HEK293 (cell line): ENCODE measurements at regions not wholly inside any gene's neighbourhood (a gene's known extent, or its start where the extent isn't known, plus 50 kb on each side); places are given as distances from the start of the nearest gene placed in this dataset.
"Not testable (repeated sequence)": the region's sequence is repeated elsewhere in the genome, so short reads cannot be mapped to it uniquely, and the experiment has no call there.

Experiments
- TCF7L2 ChIP-seq: IDR thresholded peaks from 2 replicates; pipeline ENCODE4 v1.6.1; 2011; ENCODE audit warnings: low read depth, mild to moderate bottlenecking, inconsistent platforms, low read length, moderate library complexity, borderline replicate concordance
- YY1 ChIP-seq: fragments of 450-650 bp; formaldehyde crosslinking; IDR thresholded peaks from 2 replicates; pipeline ENCODE4 v1.5.1; 2018; ENCODE audit warnings: missing biosample characterization, missing genetic modification characterization
- ZFP3 ChIP-seq: fragments of 450-650 bp; formaldehyde crosslinking; IDR thresholded peaks from 2 replicates; pipeline ENCODE4 v1.5.1; 2016; ENCODE audit warnings: low read depth, missing biosample characterization, missing genetic modification characterization
- ZNF10 ChIP-seq: fragments of 450-650 bp; formaldehyde crosslinking; IDR thresholded peaks from 2 replicates; pipeline ENCODE4 v1.5.1; 2017; ENCODE audit warnings: missing biosample characterization, missing genetic modification characterization
- ZNF114 ChIP-seq: fragments of 450-650 bp; formaldehyde crosslinking; IDR thresholded peaks from 2 replicates; pipeline ENCODE4 v1.5.0; 2017; ENCODE audit warnings: missing biosample characterization, missing genetic modification characterization
- ZNF157 ChIP-seq: fragments of 450-650 bp; formaldehyde crosslinking; IDR thresholded peaks from 2 replicates; pipeline ENCODE4 v1.5.1; 2016; ENCODE audit warnings: missing biosample characterization, missing genetic modification characterization
- ZNF239 ChIP-seq: fragments of 450-650 bp; formaldehyde crosslinking; IDR thresholded peaks from 2 replicates; pipeline ENCODE4 v1.5.1; 2016; ENCODE audit warnings: missing biosample characterization, missing genetic modification characterization
- ZNF350 ChIP-seq: fragments of 450-650 bp; formaldehyde crosslinking; IDR thresholded peaks from 2 replicates; pipeline ENCODE4 v1.5.0; 2017; ENCODE audit warnings: missing biosample characterization, mild to moderate bottlenecking, missing genetic modification characterization
- ZNF664 ChIP-seq: fragments of 450-650 bp; formaldehyde crosslinking; IDR thresholded peaks from 2 replicates; pipeline ENCODE4 v1.5.1; 2016; ENCODE audit warnings: missing biosample characterization, missing genetic modification characterization
- ZNF830 ChIP-seq: fragments of 450-650 bp; IDR thresholded peaks from 2 replicates; pipeline ENCODE4 v1.5.0; 2018; ENCODE audit warnings: missing biosample characterization, missing genetic modification characterization, low read depth, mild to moderate bottlenecking, moderate library complexity

DNA sequence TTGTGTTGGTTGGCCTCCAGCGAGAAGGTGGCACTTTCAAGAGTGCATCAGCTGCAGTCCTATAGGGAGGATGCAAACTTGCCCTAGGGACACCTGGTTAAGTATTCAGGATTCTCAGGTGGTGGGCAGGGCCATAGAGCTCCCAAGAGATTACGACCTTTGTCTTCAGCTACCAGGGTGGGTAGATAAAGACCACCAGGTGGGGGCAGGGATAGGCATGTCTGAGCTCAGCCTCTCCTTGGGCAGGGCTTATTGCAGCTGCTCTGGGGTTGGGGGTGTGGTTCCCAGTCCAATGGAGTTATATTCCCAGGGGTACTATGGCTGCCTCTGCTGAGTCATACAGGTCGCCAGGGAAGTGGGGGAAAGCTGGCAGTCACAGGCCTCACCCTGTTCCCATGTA, 214.2 kb upstream of the OLFM3 start:
- TF ChIP-seq ZNF664; ZNF830; ZNF350 (tag by site-specific recombination); TCF7L2; ZNF157 (tag by site-specific recombination); ZNF114 (tag by site-specific recombination); ZNF239 (tag by site-specific recombination); ZNF10 (tag by site-specific recombination); ZFP3 (tag by site-specific recombination); YY1: not testable (repeated sequence)
